Sigmoid colon (tissue), 3 donors: ENCODE measurements at regions not wholly inside any gene's neighbourhood (a gene's known extent, or its start where the extent isn't known, plus 50 kb on each side); places are given as distances from the start of the nearest gene placed in this dataset.

Source experiments
- CTCF ChIP-seq, 4 experiments: fragments of 450-650 bp in 3 of 4; fragments of 200-600 bp in 1 of 4; IDR thresholded peaks; one replicate each; pipeline ENCODE4 v1.5.1; 2016 to 2019; ENCODE audit warnings: antibody characterized with exemption in 4 of 4, mild to moderate bottlenecking in 3 of 4, moderate library complexity in 2 of 4
- POLR2A ChIP-seq, 2 donors: fragments of 450-650 bp; IDR thresholded peaks; one replicate each; pipeline ENCODE4 v1.6.1; 2016; ENCODE audit warnings: antibody characterized with exemption in 2 of 2, mild to moderate bottlenecking in 2 of 2, moderate library complexity in 2 of 2

GRCh38 chr6:63418741-63419140 is 99.0 kb upstream of the LGSN start:
- TF ChIP-seq POLR2A (IDR thresholded peaks at IDR 0.05) (no peak), CTCF (IDR thresholded peaks at IDR 0.05) (no peak)
